Activated naive CD4-positive, alpha-beta T cell (primary cell): ENCODE measurements at regions not wholly inside any gene's neighbourhood (a gene's known extent, or its start where the extent isn't known, plus 50 kb on each side); places are given as distances from the start of the nearest gene placed in this dataset.
"Not testable (repeated sequence)": the region's sequence is repeated elsewhere in the genome, so short reads cannot be mapped to it uniquely, and the experiment has no call there.

Source experiments
- DNase-seq, 4 experiments: peaks; one replicate each; lab custom pipeline; 2025; lab: John Stamatoyannopoulos, UW

DNA sequence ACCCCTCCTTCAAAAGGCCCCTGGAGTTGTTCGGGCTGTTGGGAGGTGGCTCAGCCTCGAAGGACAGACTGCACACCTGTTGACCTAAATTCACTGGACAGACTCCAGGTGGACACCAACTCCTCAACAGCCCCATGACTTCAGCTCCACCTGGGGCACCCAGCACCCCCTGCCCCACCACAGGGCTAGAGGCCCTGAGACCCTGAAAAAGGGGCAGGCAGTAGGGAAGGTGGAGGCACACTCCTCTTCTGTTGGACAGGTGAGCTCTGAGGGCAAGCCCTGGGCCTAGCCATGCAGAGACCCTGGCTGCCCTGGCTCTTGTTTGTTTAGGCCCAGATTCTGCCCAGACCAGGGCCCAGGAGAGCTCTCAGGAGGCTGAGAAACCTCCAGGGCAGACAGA is 409.7 kb upstream of the CAMK1G start:
- DNase-seq, result not testable (repeated sequence)

GRCh38 chr1:209176866-209177430 is 406.6 kb upstream of the CAMK1G start:
- no peak for DNase-seq

DNA sequence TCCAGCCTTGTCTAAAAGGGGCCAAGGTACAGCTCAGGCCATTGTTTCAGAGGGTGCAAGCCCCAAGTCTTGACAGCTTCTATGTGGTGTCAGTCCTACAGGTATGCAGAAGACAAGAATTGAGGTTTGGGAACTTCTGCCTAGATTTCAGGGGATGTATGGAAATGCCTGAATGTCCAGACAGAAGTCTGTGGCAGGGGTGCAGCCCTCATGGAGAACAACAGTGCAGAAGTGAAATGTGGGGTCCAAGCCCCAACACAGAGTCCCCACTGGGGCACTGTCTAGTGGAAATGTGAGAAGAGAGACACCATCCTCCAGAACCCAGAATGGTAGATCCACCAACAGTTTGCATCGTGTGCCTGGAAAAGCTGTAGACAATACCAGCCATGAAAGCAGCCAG is 400.3 kb upstream of the CAMK1G start:
- no peak for DNase-seq

DNA sequence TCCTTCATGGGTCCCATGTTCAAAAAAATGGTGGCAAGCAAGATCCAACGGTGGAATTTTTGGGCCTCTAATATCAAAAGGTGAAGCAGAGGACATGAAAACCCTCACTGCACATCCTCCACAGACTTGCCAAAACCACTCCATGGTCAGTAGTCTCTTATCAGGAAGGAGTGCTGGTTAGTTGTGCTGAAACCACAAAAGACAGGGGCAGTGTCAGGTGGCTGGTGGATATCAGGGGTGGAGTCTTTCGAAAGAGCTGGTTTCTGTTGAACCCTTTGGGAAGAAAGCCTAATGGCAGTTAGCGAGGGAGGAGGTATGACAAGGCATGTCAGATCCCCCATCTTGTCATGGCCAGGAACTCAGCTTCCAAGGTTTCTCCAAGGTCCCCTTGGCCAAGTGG is 395.9 kb upstream of the CAMK1G start:
- no peak for DNase-seq

DNA sequence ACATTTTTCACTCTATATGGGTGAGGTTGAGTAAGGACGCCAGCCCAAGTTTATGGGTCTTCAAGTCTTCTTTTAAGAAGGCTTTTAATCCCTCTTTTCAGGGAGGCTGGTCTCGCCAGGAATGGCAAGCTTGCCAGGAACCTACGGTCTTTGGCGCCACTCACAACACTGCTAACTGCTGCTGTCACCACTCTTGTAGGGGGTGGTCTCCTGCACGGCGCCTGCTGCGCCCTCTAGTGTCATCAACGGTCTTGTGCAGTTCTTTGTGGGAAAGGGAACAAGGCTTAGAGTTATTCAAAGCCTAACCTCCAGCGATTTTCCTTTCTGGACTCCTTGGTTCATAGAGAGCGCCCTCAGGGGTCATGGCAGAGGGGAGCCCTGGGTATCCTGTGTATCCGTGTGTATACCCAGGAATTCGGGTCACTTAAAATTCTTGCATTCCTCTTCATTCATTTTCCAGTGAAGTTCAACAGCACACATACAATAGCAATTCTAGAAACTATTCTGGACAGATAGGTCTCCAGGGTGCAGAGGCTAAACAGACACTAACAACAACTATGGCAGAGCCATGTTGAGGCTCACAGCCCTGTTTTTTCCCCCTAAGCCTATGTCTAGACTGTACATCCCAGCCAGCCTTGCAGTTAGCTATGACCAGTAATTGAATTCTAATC is 392.8 kb upstream of the CAMK1G start:
- DNase-seq, result no peak

GRCh38 chr1:209191262-209191634 is 392.3 kb upstream of the CAMK1G start:
- DNase-seq, result no peak

DNA sequence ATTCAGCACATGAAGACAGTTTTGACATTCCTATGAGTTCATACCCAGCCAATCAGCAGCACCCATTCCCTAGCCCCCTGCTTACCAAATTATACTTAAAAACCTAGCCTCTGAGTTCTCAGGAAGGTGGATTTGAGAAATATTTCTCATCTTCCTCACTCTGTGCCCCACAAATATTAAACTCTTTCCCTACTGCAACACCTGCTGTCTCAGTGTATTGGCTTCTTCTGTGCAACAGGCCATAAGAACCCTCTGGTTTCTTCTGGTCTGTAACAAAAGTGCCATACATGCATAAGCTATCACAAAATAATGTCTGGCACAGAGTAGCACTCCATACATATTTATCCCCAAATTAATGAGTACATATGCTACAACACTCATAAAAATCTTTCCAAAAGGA is 387.4 kb upstream of the CAMK1G start:
- DNase-seq, result no peak

- no peak for DNase-seq
These were observed 384.4 kb upstream of the CAMK1G start for GRCh38 chr1:209198961-209199750.

- DNase-seq, result no peak
These were observed 383.7 kb upstream of the CAMK1G start for GRCh38 chr1:209199822-209200221.

GRCh38 chr1:209202321-209202720 is 381.2 kb upstream of the CAMK1G start:
- not testable (repeated sequence) for DNase-seq

DNA sequence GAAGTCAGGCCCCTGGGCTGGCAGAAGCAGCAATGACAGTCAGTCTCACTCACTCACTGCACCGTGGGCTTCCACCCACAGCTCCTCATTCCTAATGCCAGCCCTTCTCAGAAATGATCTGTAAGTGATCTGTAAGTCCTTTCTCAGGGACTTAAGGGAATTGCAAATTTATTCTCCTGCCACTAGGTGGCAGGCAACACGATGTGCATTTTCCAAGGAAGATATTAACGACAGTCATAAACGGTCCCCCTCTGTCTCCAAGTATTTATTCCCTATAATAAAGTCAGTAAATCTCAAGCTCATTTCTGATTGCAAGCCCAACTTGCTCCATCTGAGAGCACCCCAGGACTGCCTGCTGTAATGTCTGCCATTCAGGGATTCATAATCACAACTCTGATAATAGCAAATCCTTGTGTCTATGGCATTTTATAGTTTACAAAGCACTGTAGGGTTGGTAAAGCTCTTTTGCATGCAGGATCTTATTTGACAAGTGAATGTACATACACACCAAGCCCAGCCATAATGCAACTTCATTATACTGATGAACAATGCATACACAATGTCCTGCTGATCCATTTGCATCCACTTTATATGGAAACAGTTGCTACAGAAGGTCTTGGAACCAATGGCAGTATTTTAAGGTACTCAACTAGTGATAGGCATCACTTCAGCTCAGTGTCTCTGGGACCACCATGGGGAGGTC is 380.5 kb upstream of the CAMK1G start:
- DNase-seq, result no peak

- DNase-seq, result no peak
These were observed 380.0 kb upstream of the CAMK1G start for GRCh38 chr1:209203533-209203895.

- DNase-seq, result no peak
These were observed 378.5 kb upstream of the CAMK1G start for GRCh38 chr1:209205039-209205438.

DNA sequence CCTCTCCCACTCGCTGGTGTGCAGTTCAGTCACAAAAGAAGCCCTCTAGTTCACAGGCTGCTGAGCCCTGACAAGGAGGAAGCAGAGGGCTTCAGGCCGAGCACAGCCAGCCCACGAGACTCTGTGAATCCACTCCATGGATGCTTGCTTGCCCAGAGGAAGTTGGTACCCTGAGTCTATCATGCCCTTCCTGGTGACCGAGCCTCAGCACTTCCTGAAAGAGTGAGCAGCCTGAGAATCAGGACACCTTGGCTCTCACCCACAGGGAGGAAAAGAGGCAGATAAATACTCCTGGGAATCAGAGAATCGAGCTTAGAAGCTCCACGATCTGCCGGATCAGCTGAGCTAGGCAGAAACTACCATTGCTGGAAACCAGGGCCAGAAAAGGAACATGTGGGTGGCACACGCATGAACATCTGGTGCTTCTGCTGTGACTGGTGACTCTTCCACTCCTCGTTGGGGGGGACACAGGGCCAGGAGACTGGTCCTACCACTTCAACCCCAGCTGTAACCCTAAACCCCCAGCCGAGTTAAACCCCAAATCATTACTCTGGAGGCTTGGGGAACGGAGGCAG is 376.3 kb upstream of the CAMK1G start:
- no peak for DNase-seq

- DNase-seq, result no peak
These were observed 375.7 kb upstream of the CAMK1G start for GRCh38 chr1:209207701-209208286.

- DNase-seq, result no peak
These were observed 374.9 kb upstream of the CAMK1G start for GRCh38 chr1:209208648-209209047.

DNA sequence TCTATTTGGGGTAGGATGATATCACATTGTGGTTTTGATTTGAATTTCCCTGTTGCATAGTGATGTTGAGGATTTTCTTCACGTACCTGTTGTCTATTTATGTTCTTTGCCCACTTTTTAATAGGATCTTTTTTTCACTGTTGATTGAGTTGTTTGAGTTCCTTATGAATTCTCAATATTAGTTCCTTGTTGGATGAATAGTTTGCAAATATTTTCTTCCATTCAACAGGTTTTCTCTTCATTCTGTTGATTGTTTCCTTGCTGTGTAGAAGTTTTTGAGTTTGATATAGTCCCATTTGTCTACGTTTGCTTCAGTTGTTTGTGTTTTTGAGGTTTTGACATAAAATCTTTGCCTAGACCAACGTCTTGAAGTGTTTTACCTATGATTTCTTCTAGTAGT is 369.5 kb upstream of the CAMK1G start:
- DNase-seq, result no peak

- no peak for DNase-seq
These were observed 367.7 kb upstream of the CAMK1G start for GRCh38 chr1:209215826-209216225.

DNA sequence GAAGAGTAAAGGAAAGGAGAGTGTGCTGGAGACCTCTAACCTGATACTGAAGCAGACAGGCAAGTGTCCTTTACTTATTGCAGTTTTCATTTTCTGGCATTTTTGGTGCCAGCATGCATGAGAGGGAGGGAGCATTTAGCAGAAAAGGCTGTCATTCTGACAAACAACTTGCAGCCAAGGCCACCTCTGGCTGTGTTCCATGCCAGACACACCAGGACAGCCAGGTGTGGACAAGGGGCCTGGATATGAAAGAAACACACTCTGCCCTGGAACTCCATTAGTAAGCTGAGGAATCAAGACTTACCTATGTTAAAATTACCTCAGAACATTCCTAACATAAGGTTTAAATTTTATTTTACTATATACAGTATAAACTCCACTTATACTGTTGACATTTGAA is 365.4 kb upstream of the CAMK1G start:
- DNase-seq, result no peak

GRCh38 chr1:209218981-209219380 is 364.5 kb upstream of the CAMK1G start:
- DNase-seq, result no peak

- no peak for DNase-seq
These were observed 363.6 kb upstream of the CAMK1G start for GRCh38 chr1:209219791-209220524.
